HEK293 (cell line): ENCODE measurements at regions not wholly inside any gene's neighbourhood (a gene's known extent, or its start where the extent isn't known, plus 50 kb on each side); places are given as distances from the start of the nearest gene placed in this dataset.

Experiments
- CTCF ChIA-PET: fragments of 350-600 bp; formaldehyde crosslinking; extraction: SDS; loops from one replicate; lab custom pipeline; 2021; ENCODE audit warnings: antibody characterized with exemption; lab: Yijun Ruan, JAX
- POLR2A ChIA-PET: fragments of 300-600 bp; formaldehyde crosslinking; extraction: SDS; loops from one replicate; lab custom pipeline; 2020; ENCODE audit warnings: antibody characterized with exemption, inconsistent platforms; lab: Yijun Ruan, JAX
- H3K27ac ChIP-seq: fragments of 200-500 bp; sonication (Bioruptor generic); 2 replicates; pipeline ENCODE4 v1.5.1; 2014; ENCODE audit warnings: low read depth, low read length, control low read depth, inconsistent platforms; ENCODE audit errors: extremely low read depth
- H3K36me3 ChIP-seq, 2 experiments: fragments of 200-500 bp in 1 of 2; sonication (Bioruptor generic) in 1 of 2; 1 replicate in 1 of 2; 2 replicates in 1 of 2; pipeline ENCODE4 v1.5.1; 2014 to 2017; ENCODE audit warnings: inconsistent platforms in 2 of 2, low read length in 2 of 2; ENCODE audit not compliant: control insufficient read depth in 2 of 2, insufficient read depth in 1 of 2
- H3K4me1 ChIP-seq: fragments of 200-500 bp; sonication (Bioruptor generic); 2 replicates; pipeline ENCODE4 v1.5.1; 2014; ENCODE audit warnings: mild to moderate bottlenecking, low read length, inconsistent platforms; ENCODE audit not compliant: control insufficient read depth, insufficient read depth
- H3K4me3 ChIP-seq: 2 replicates; pipeline ENCODE4 v1.5.1; 2011; ENCODE audit warnings: low read depth, mild to moderate bottlenecking, control low read depth, low read length, moderate library complexity
- H3K9me3 ChIP-seq: fragments of 200-500 bp; sonication (Bioruptor generic); 2 replicates; pipeline ENCODE4 v1.5.1; 2014; ENCODE audit warnings: low read depth, low read length, inconsistent platforms; ENCODE audit not compliant: control insufficient read depth, insufficient read depth
- AEBP2 ChIP-seq: fragments of 450-650 bp; formaldehyde crosslinking; IDR thresholded peaks from 2 replicates; pipeline ENCODE4 v1.5.1; 2016; ENCODE audit warnings: missing biosample characterization, missing genetic modification characterization, borderline replicate concordance
- EGR2 ChIP-seq: fragments of 450-650 bp; formaldehyde crosslinking; IDR thresholded peaks from 2 replicates; pipeline ENCODE4 v1.5.1; 2016; ENCODE audit warnings: low read depth, missing biosample characterization, missing genetic modification characterization
- GLI4 ChIP-seq: fragments of 450-650 bp; formaldehyde crosslinking; IDR thresholded peaks from 2 replicates; pipeline ENCODE4 v1.5.1; 2016; ENCODE audit warnings: missing biosample characterization, missing genetic modification characterization
- KLF9 ChIP-seq: fragments of 450-650 bp; formaldehyde crosslinking; IDR thresholded peaks from 2 replicates; pipeline ENCODE4 v1.5.1; 2016; ENCODE audit warnings: missing biosample characterization, missing genetic modification characterization, low read depth
- PRDM6 ChIP-seq: fragments of 450-650 bp; formaldehyde crosslinking; IDR thresholded peaks from 2 replicates; pipeline ENCODE4 v1.5.1; 2017; ENCODE audit warnings: missing biosample characterization, missing genetic modification characterization
- RBAK ChIP-seq: fragments of 450-650 bp; formaldehyde crosslinking; IDR thresholded peaks from 2 replicates; pipeline ENCODE4 v1.5.1; 2016; ENCODE audit warnings: missing biosample characterization, missing genetic modification characterization
- WT1 ChIP-seq: fragments of 450-650 bp; formaldehyde crosslinking; IDR thresholded peaks from 2 replicates; pipeline ENCODE4 v1.5.1; 2016; ENCODE audit warnings: missing biosample characterization, missing genetic modification characterization
- ZBTB17 ChIP-seq: fragments of 450-650 bp; formaldehyde crosslinking; IDR thresholded peaks from 2 replicates; pipeline ENCODE4 v1.5.1; 2016; ENCODE audit warnings: missing biosample characterization, missing genetic modification characterization
- ZBTB21 ChIP-seq: fragments of 450-650 bp; formaldehyde crosslinking; IDR thresholded peaks from 2 replicates; pipeline ENCODE4 v1.5.1; 2017; ENCODE audit warnings: missing biosample characterization, missing genetic modification characterization
- ZBTB48 ChIP-seq: fragments of 450-650 bp; formaldehyde crosslinking; IDR thresholded peaks from 2 replicates; pipeline ENCODE4 v1.5.1; 2016; ENCODE audit warnings: missing biosample characterization, missing genetic modification characterization
- ZFP37 ChIP-seq: fragments of 450-650 bp; formaldehyde crosslinking; IDR thresholded peaks from 2 replicates; pipeline ENCODE4 v1.5.1; 2016; ENCODE audit warnings: missing biosample characterization, missing genetic modification characterization
- ZIC2 ChIP-seq: fragments of 450-650 bp; formaldehyde crosslinking; IDR thresholded peaks from 2 replicates; pipeline ENCODE4 v1.5.1; 2016; ENCODE audit warnings: missing biosample characterization, missing genetic modification characterization
- ZNF157 ChIP-seq: fragments of 450-650 bp; formaldehyde crosslinking; IDR thresholded peaks from 2 replicates; pipeline ENCODE4 v1.5.1; 2016; ENCODE audit warnings: missing biosample characterization, missing genetic modification characterization
- ZNF266 ChIP-seq: fragments of 450-650 bp; formaldehyde crosslinking; IDR thresholded peaks from 2 replicates; pipeline ENCODE4 v1.5.1; 2016; ENCODE audit warnings: missing biosample characterization, missing genetic modification characterization, low read depth
- ZNF391 ChIP-seq: fragments of 450-650 bp; formaldehyde crosslinking; IDR thresholded peaks from 2 replicates; pipeline ENCODE4 v1.5.1; 2016; ENCODE audit warnings: low read depth, missing biosample characterization, missing genetic modification characterization, borderline replicate concordance
- ZNF394 ChIP-seq: fragments of 450-650 bp; formaldehyde crosslinking; IDR thresholded peaks from 2 replicates; pipeline ENCODE4 v1.5.1; 2016; ENCODE audit warnings: missing biosample characterization, missing genetic modification characterization, mild to moderate bottlenecking, moderate library complexity, borderline replicate concordance
- ZNF423 ChIP-seq: fragments of 450-650 bp; formaldehyde crosslinking; IDR thresholded peaks from 2 replicates; pipeline ENCODE4 v1.5.1; 2016; ENCODE audit warnings: missing biosample characterization, missing genetic modification characterization
- ZNF488 ChIP-seq: fragments of 450-650 bp; formaldehyde crosslinking; IDR thresholded peaks from 2 replicates; pipeline ENCODE4 v1.5.1; 2016; ENCODE audit warnings: missing biosample characterization, missing genetic modification characterization
- ZNF560 ChIP-seq: fragments of 450-650 bp; formaldehyde crosslinking; IDR thresholded peaks from 2 replicates; pipeline ENCODE4 v1.5.1; 2017; ENCODE audit warnings: missing biosample characterization, missing genetic modification characterization, borderline replicate concordance
- ZNF585B ChIP-seq: fragments of 450-650 bp; formaldehyde crosslinking; IDR thresholded peaks from 2 replicates; pipeline ENCODE4 v1.5.1; 2016; ENCODE audit warnings: missing biosample characterization, missing genetic modification characterization
- ZNF645 ChIP-seq: fragments of 450-650 bp; formaldehyde crosslinking; IDR thresholded peaks from 2 replicates; pipeline ENCODE4; 2016; ENCODE audit warnings: missing biosample characterization, missing genetic modification characterization
- ZNF658 ChIP-seq: fragments of 450-650 bp; formaldehyde crosslinking; IDR thresholded peaks from 2 replicates; pipeline ENCODE4; 2016; ENCODE audit warnings: missing biosample characterization, missing genetic modification characterization
- ZNF664 ChIP-seq: fragments of 450-650 bp; formaldehyde crosslinking; IDR thresholded peaks from 2 replicates; pipeline ENCODE4 v1.5.1; 2016; ENCODE audit warnings: missing biosample characterization, missing genetic modification characterization
- ZNF707 ChIP-seq: fragments of 450-650 bp; formaldehyde crosslinking; IDR thresholded peaks from 2 replicates; pipeline ENCODE4 v1.5.1; 2016; ENCODE audit warnings: missing biosample characterization, missing genetic modification characterization
- ZNF792 ChIP-seq: fragments of 450-650 bp; formaldehyde crosslinking; IDR thresholded peaks from 2 replicates; pipeline ENCODE4 v1.5.1; 2016; ENCODE audit warnings: missing biosample characterization, missing genetic modification characterization
- ZNF843 ChIP-seq: fragments of 450-650 bp; formaldehyde crosslinking; IDR thresholded peaks from 2 replicates; pipeline ENCODE4 v1.5.1; 2016; ENCODE audit warnings: missing biosample characterization, missing genetic modification characterization

GRCh38 chr18:78429127-78430108, 550.2 kb upstream of the SALL3 start:
- POLR2A ChIA-PET = interaction anchor here (0.6 kb wide), 1 partner anchor 488 kb away, joined by 3 read pairs; no protein-coding TSS in a partner anchor
- H3K27ac ChIP-seq = no peak overlapping the region
- TF ChIP-seq GLI4 (tag by site-specific recombination) (no peak), ZNF585B (no peak), ZNF157 (tag by site-specific recombination) (no peak), ZNF391 (no peak), ZNF488 (tag by site-specific recombination) (no peak), ZBTB17 (tag by site-specific recombination) (no peak), ZNF560 (tag by site-specific recombination) (no peak), ZNF664 (tag by site-specific recombination) (no peak)
- TF ChIP-seq, all 188 proteins: peak for 0
- Histone ChIP-seq H3K36me3 (no peaks in the 10 kb centered on the region), H3K4me3 (no peak overlapping the region), H3K4me1 (no peaks in the 10 kb centered on the region), H3K9me3 (no peaks in the 10 kb centered on the region)
- CTCF ChIA-PET = interaction anchor here (0.5 to 1.2 kb wide), 2 partner anchors 12 to 441 kb away, joined by 3 to 4 read pairs; no protein-coding TSS in a partner anchor

- ChIA-PET CTCF (interaction anchor here (0.5 to 0.7 kb wide), 2 partner anchors 37 to 442 kb away, joined by 3 to 4 read pairs; no protein-coding TSS in a partner anchor), POLR2A (interaction anchor here (0.6 kb wide), 1 partner anchor 487 kb away, joined by 3 read pairs; no protein-coding TSS in a partner anchor)
- Histone ChIP-seq H3K4me1 (no peaks in the 10 kb centered on the region), H3K27ac (no peak overlapping the region), H3K4me3 (no peak overlapping the region), H3K9me3 (no peaks in the 10 kb centered on the region), H3K36me3 (no peaks in the 10 kb centered on the region)
- TF ChIP-seq ZNF266 (tag by site-specific recombination) = no peak
- TF ChIP-seq EGR2 (tag by site-specific recombination) = no peak
- no peak for TF ChIP-seq ZFP37
- no peak for TF ChIP-seq WT1 (tag by site-specific recombination)
- no peak for TF ChIP-seq ZNF645
- TF ChIP-seq ZNF423 (tag by site-specific recombination) = no peak
- TF ChIP-seq ZBTB48 (tag by site-specific recombination) = no peak
- TF ChIP-seq ZNF707 (tag by site-specific recombination) = no peak
- TF ChIP-seq ZNF394 (tag by site-specific recombination) = no peak
- TF ChIP-seq ZIC2 (tag by site-specific recombination) = no peak
- no peak for TF ChIP-seq ZNF792 (tag by site-specific recombination)
- no peak for TF ChIP-seq RBAK (tag by site-specific recombination)
- no peak for TF ChIP-seq KLF9 (tag by site-specific recombination)
- TF ChIP-seq ZNF843 (tag by site-specific recombination) = no peak
- TF ChIP-seq ZNF658 (tag by site-specific recombination) = no peak
- no peak for TF ChIP-seq AEBP2 (tag by site-specific recombination)
- TF ChIP-seq PRDM6 = no peak
- TF ChIP-seq ZBTB21 (tag by site-specific recombination) = no peak
Observed at GRCh38 chr18:78430131-78430758, 549.4 kb upstream of the SALL3 start.
